T-helper 9 cell (primary cell): ENCODE measurements at regions not wholly inside any gene's neighbourhood (a gene's known extent, or its start where the extent isn't known, plus 50 kb on each side); places are given as distances from the start of the nearest gene placed in this dataset.
"Not testable (repeated sequence)": the region's sequence is repeated elsewhere in the genome, so short reads cannot be mapped to it uniquely, and the experiment has no call there.

Source experiments
- DNase-seq: peaks from one replicate; pipeline ENCODE4 v3.0.0-alpha.2; 2020

DNA sequence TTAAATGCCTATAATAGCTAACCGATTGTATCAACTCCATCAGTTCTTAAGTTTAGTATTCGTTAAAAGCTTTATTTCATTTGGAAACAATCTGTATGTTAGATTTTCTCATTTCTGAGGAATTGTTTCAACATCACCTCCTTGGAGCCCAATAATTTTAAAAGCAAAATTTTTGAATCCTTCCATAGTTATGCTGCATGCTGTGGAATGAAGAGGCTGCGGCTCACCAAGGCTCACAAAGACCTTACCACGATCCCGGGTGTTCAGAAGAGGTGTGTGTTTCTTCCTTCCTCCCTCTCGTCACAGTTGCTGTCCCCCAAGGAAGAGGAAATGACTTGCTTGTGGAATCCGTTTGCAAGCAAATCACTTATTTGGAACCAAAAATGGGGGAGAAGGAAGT lies 143.8 kb downstream of the FGF1 start:
- DNase-seq: no peak

- DNase-seq: no peak
Measured at GRCh38 chr5:142540922-142541422, 144.9 kb downstream of the FGF1 start.

DNA sequence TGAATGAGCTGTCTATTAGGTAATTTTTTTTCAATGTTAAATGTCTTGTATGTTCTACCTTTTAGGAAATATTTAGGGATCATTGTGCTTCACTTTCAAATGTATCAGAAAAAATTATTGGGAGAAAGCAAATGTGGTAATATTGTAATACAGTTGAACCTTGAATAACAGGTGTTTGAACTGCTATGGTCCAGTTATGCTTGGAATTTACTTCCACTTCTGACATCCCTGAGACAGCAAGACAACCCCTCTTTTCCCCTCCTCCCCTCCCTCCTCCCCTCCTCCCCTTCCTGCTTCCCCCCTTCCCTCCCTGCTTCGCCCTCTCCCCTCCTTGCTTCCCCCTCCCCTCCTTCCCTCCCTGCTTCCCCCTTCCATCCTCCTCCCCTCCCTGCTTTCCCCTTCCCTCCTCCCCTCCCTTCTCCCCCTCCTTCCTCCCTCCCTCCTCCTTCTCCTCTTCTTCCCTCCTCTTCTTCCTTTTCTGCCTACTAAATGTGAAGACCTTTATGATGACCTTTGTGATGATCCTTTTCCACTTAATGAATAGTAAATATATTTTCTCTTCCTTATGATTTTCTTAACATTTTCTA lies 146.6 kb downstream of the FGF1 start:
- DNase-seq: no peak

GRCh38 chr5:142537938-142538337 lies 148.0 kb downstream of the FGF1 start:
- DNase-seq: no peak

- no peak for DNase-seq
Measured at GRCh38 chr5:142532781-142533176, 153.1 kb downstream of the FGF1 start.

DNA sequence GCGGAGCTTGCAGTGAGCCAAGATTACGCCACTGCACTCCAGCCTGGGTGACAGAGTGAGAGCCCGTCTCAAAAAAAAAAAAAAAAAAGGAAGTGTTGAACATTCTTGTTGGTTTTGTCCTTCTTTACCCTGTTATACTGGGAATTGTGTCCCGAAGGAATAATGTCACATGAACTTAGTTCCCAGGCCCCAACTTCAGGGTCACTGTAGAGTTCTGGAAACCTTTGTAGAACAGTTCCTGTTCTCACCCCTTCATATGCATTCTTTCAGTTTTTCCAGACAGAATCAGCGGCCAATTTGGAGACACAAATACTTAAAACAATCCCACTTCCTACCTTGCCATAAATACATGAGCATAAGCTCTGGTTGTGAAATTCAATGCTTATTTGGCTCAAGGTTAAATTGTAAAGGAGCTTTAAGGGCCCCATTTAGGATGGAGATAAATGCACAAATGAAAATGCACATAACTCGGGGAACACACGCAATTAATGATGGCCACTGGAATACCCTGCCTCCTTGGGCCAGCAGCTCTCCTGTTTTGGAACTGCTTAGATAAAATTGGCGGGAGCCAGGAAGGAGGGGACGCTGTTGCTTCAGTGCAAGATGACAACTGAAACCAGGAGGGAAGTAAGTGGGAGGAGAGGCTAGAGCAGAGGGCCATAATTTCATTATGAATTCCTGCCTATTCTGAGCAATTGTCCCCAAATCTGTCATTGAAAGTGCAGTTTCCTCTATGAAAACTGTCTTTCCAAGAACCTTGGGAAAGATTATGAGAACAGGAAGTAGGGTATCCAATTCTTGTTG lies 153.7 kb downstream of the FGF1 start:
- DNase-seq: no peak

DNA sequence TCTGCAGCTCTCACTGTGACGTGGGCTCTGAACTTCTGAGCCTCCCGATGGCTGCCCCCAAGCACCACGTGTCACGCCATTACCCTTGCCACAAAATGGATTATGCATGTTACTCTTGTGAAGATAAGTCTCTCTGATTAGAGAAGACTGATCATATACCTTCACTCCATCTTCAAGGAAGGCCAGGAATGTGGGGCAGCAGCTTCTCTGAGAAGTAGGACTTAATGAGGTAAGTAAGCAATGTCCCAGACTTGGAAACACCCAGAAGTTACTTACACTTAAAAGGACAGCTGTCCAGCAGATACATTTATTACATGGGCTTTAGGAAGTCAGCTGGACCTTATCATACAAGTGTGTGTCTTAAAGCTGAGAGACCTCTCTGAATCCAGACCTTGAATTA lies 155.0 kb downstream of the FGF1 start:
- no peak for DNase-seq

GRCh38 chr5:142529626-142530278 lies 156.1 kb downstream of the FGF1 start:
- no peak for DNase-seq

- DNase-seq: no peak
Measured at GRCh38 chr5:142527664-142528295, 158.1 kb downstream of the FGF1 start.

GRCh38 chr5:142527234-142527633 lies 158.7 kb downstream of the FGF1 start:
- DNase-seq: no peak

DNA sequence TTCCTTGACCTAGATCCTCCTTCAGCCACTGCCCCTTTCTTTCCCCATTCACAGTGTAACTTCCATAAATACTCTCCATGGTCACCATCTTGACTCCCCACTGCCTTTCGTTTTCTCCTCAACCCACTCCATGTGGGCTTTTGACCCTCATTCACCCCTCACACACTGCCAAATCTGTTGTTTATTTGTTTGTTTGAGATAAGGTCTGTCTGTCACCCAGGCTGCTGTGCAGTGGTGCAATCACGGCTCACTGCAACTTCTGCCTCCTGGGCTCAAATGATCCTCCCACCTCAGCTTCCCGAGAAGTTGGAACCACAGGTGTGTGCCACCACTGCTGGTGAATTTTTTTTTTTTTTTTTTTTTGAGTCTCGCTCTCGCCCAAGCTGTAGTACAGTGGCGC lies 162.9 kb downstream of the FGF1 start:
- DNase-seq: no peak

- no peak for DNase-seq
Measured at GRCh38 chr5:142521706-142522105, 164.2 kb downstream of the FGF1 start.

DNA sequence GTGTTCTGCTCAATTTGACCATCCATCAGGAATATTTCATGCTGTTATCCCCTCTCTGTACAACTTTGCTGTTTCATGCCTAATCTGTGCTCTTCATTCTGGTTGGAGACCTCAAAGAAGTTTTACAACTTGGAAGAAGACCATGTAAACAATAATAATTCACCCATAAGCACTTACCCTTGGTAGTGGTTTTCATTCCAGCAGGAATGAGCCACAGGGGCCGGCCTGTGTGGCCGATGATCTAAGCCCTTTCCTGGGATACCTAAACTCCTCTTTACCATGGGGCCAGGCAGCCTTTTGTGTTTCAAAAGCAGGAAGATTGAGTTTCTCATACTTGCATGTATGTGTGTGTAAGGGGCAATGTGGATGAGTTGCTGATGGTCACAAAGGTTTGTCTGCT lies 165.0 kb downstream of the FGF1 start:
- no peak for DNase-seq

DNA sequence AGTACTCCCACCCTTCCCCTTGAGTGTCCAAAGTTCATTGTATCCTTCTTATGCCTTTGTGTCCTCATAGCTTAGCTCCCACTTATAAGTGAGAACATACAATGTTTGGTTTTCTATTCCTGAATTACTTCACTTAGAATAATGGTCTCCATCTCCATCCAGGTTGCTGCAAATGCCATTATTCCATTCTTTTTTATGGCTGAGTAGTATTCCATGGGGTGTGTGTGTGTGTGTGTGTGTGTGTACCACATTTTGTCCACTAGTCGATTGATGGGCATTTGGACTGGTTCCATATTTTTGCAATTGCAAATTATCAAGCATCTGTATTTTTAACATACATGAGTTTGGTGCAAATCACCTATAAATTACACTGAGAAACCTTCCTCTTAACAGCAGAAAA lies 166.0 kb downstream of the FGF1 start:
- not testable (repeated sequence) for DNase-seq

- DNase-seq: no peak
Measured at GRCh38 chr5:142517840-142518239, 168.1 kb downstream of the FGF1 start.

DNA sequence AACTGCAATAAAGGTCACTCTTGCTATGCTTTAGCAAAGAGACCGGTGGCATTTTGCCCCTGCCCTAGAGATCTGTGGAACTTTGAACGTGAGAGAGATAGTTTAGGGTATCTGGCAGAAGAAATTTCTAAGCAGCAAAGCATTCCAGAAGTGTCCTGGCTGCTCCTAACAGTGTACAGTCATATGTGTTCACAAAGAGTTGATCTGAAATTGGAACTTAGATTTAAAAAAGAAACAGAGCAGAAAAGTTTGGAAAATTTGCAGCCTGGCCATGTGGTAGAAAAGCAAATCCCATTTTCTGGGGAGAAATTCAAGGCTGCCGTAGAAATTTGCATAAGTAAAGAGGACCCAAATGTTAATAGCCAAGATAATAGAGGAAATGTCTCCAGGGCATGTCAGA lies 169.2 kb downstream of the FGF1 start:
- DNase-seq: no peak

DNA sequence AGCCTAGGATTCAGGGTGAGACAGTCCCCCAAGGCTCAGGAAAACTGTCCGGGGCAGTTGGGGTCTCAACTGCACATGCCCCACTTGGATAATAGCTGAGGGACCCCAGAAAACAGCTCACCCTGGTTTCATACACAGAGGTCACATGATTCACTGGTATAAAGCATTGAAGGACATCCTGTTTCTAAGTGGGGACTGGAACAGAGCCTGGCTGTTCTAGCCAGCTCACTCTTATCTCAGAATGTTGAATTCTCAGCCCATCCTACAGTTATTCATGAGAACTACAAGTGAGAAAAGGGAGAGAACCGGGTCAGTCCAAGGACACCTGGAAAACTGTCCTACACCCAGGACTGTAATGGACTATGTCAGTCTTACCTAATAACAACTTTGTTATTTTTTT lies 170.9 kb downstream of the FGF1 start:
- no peak for DNase-seq

DNA sequence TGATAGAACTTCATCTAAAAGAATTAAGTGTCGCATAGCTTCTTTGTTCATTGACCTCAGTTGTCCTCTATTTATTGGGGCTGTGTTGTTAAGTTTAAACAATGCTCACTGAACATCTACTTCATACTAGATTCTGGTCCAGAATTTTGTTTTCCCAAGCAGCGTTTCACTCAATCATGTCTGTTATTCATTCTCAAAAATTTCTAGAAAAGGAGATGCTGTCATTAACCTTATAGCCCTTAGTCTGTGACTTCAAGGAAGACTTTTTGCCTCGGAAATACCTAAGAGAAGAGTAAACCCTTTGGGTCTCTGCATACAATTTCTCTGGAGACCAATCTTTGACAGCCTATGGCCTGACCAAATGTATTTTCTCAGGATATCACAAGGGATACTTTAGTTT lies 171.7 kb downstream of the FGF1 start:
- no peak for DNase-seq

DNA sequence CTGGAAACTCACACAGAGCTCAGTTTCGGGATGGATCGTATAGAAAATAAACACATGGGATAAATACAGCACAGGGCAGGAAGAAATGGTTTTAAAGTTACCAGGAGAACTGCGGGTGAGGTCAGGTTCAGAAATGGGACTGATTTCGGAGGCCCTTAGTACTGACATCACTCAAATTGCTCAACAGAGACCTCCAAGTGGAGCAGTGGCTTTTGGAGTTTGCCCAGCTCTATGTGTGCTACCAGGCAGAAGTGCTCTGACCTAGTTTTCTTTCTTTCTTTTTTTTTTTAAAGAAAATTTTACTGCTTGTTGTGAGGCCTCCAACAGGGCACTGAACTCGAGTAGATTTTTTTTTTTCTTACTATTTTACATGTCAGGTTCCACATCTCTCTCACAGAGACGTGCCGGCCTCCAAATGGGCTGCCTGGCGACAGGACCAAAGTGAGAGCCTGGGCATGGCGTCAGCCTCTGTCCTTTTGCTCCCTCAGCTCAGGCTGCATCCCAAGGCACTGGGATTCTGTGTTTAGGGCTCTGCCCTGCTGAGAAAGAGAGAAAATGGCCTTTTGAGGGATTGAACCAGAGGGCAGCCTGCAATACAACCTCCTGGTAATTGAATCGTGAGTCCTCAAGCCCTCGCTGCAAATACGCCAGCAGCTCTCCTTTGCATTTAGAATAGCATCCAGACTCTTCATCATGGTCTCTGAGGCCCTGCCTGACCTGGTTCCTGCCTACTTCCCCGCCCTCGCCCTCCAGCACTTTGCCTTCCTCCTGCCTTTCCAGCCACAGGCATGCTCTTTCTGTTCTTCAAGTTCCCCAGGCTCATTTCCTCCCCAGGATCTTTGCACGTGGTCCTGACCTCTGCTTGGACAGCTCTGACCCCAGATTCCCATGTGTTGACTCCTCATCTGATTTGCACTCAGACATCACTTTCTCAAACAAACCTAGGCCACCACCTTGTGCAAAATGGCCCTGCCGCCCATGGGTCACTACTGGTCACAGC lies 173.5 kb downstream of the FGF1 start:
- DNase-seq: no peak

DNA sequence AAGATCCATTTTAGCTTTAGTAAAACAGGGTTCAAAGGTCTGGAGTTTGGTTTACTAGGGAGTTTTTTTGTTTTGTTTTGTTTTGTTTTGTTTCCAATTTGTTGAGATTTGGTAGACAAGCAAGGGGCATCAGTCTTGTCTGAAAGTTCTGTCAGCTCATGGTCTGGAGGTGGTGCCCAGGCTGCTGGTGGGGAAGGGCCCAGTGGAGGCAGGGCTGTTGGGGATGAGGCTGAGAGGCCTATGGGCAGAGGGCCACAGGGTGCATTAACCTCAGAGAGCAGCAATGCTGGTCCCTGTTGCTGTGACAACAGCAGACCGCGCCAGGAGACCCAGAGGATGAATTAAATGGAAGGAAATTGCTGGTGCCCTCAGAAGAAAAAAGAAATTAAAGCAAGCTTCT lies 174.5 kb downstream of the FGF1 start:
- no peak for DNase-seq

GRCh38 chr5:142509026-142509425 lies 176.9 kb downstream of the FGF1 start:
- DNase-seq: no peak

GRCh38 chr5:142508591-142508990 lies 177.3 kb downstream of the FGF1 start:
- DNase-seq: no peak
